HUES64 (cell line): ENCODE measurements at regions not wholly inside any gene's neighbourhood (a gene's known extent, or its start where the extent isn't known, plus 50 kb on each side); places are given as distances from the start of the nearest gene placed in this dataset.

ENCODE experiments used
- H3K27ac ChIP-seq: 2 replicates; pipeline ENCODE4 v1.7.0; 2013; ENCODE audit warnings: low read depth, low read length, inconsistent platforms
- H3K27me3 ChIP-seq: 2 replicates; pipeline ENCODE4 v1.6.1; 2013; ENCODE audit warnings: mild to moderate bottlenecking, low read length; ENCODE audit not compliant: insufficient read depth
- H3K36me3 ChIP-seq: 2 replicates; pipeline ENCODE4 v1.6.1; 2013; ENCODE audit warnings: mild to moderate bottlenecking, low read length; ENCODE audit not compliant: insufficient read depth
- H3K4me1 ChIP-seq: 2 replicates; pipeline ENCODE4 v1.6.1; 2013; ENCODE audit warnings: mild to moderate bottlenecking, low read length, moderate library complexity; ENCODE audit not compliant: insufficient read depth
- H3K4me3 ChIP-seq: 2 replicates; pipeline ENCODE4 v1.5.1; 2013; ENCODE audit warnings: mild to moderate bottlenecking, low read length, moderate library complexity
- H3K9ac ChIP-seq: 2 replicates; pipeline ENCODE4 v1.6.1; 2013; ENCODE audit warnings: mild to moderate bottlenecking, low read depth, low read length
- H3K9me3 ChIP-seq: 2 replicates; pipeline ENCODE4 v1.6.1; 2013; ENCODE audit warnings: low read depth, low read length; ENCODE audit not compliant: insufficient read depth
- WGBS: fragments of 150-250, 120-280 bp; methylation state at CpG from one replicate; pipeline ENCODE4 v1.1.7; 2013; ENCODE audit warnings: missing lambda C conversion rate; 5-methylcytosine and 5-hydroxymethylcytosine counted together

DNA sequence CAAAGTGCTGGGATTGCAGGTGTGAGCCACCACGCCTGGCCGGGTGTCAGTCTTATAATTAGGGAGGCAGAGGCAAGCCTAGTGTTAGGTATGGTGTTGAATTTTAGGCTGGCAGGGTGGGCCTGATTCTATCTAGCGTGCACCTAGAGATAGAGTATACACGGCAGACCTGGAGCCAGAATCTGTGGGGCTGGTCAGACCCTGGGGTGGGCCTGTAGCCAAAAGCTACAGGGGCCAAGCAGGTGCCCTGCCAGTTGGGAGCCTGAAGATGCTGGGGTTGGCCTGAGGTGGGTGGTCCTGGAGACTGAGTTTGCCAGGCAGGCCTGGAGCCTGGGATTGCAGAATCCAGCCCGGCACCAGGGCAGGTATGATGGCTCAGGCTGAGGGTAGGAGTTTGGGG, 1580.3 kb downstream of the ARAP2 start:
- Histone ChIP-seq H3K4me1 (no peaks in the 10 kb centered on the region), H3K27me3 (no peaks in the 10 kb centered on the region), H3K4me3 (no peak overlapping the region), H3K9me3 (no peaks in the 10 kb centered on the region), H3K27ac (no peak overlapping the region), H3K9ac (no peak overlapping the region), H3K36me3 (no peaks in the 10 kb centered on the region)
- WGBS = 95% methylated on average over 5 of the region's 5 CpGs

GRCh38 chr4:34676400-34676799, 1567.9 kb downstream of the ARAP2 start:
- Histone ChIP-seq H3K9ac (no peak overlapping the region), H3K4me1 (peaks cover 8% of the 10 kb centered on the region; the same call in 1 of the 2 replicates), H3K27ac (no peak overlapping the region), H3K36me3 (no peaks in the 10 kb centered on the region), H3K4me3 (no peak overlapping the region), H3K9me3 (no peaks in the 10 kb centered on the region), H3K27me3 (no peaks in the 10 kb centered on the region)
- WGBS = 60% methylated on average over 1 of the region's 1 CpG

DNA sequence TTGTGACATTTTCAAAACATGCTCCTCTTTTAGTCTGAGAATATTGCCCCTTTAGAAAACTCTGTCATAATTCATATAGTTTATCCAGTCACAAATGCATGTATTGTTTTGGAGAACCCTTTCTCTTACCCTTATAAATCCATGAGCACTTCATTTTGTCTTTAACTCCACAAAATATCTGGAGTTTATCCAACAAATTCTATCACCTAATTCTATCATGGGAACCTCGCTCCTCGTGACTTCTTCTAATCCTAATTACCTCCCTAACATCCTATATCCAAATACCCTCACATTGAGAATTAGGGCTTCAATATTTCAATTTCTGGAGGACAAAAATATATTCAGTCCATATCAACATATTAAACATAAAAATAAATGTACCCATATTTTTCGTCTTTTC, 1565.9 kb downstream of the ARAP2 start:
- no peaks in the 10 kb centered on the region for H3K36me3 ChIP-seq
- no peak overlapping the region for H3K9ac ChIP-seq
- 94% methylated on average over 2 of the region's 3 CpGs for WGBS

GRCh38 chr4:34679228-34679627, 1565.1 kb downstream of the ARAP2 start:
- WGBS = 97% methylated on average over 7 of the region's 7 CpGs
- H3K4me1 ChIP-seq = peaks cover 8% of the 10 kb centered on the region; the same call in 1 of the 2 replicates
- H3K9me3 ChIP-seq = no peaks in the 10 kb centered on the region
- no peaks in the 10 kb centered on the region for H3K27me3 ChIP-seq
- H3K4me3 ChIP-seq = no peak overlapping the region
- no peak overlapping the region for H3K27ac ChIP-seq
- H3K9ac ChIP-seq = no peak overlapping the region
- no peaks in the 10 kb centered on the region for H3K36me3 ChIP-seq

More for the DNA sequence above, 1565.9 kb downstream of the ARAP2 start:
- Histone ChIP-seq H3K27me3 (no peaks in the 10 kb centered on the region), H3K27ac (no peak overlapping the region), H3K4me3 (no peak overlapping the region), H3K9me3 (no peaks in the 10 kb centered on the region), H3K4me1 (peaks cover 8% of the 10 kb centered on the region; the same call in 1 of the 2 replicates)

DNA sequence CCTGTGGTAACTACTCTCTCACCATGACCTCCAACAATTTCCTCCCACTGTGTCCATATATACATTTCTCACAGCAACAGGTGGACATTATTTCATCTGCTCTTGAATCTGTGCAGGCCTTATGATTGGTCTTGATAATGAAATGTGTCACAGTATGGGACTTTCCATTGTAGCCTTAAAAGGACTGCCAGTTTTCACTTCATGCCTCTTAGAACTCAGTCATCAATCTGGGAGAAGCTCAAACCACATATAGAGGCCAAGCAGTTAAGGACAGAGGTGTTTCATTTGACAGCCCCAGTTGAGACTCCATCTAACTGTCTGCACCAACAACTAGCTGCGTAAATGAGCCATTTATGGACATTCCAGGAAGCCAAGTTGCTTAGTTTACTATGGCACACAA, 1534.8 kb downstream of the ARAP2 start:
- WGBS = 91% methylated on average over 1 of the region's 1 CpG
- H3K27ac ChIP-seq = no peak overlapping the region
- no peak overlapping the region for H3K9ac ChIP-seq
- H3K36me3 ChIP-seq = no peaks in the 10 kb centered on the region
- no peak overlapping the region for H3K4me3 ChIP-seq
- H3K27me3 ChIP-seq = no peaks in the 10 kb centered on the region
- H3K9me3 ChIP-seq = peaks cover 20% of the 10 kb centered on the region; the same call in 1 of the 2 replicates
- no peaks in the 10 kb centered on the region for H3K4me1 ChIP-seq

GRCh38 chr4:34718576-34719245, 1525.6 kb downstream of the ARAP2 start:
- Histone ChIP-seq H3K9ac (no peak overlapping the region), H3K4me3 (no peak overlapping the region), H3K9me3 (no peaks in the 10 kb centered on the region), H3K27ac (no peak overlapping the region), H3K4me1 (no peaks in the 10 kb centered on the region), H3K36me3 (no peaks in the 10 kb centered on the region), H3K27me3 (no peaks in the 10 kb centered on the region)
- WGBS = 96% methylated on average over 5 of the region's 5 CpGs

DNA sequence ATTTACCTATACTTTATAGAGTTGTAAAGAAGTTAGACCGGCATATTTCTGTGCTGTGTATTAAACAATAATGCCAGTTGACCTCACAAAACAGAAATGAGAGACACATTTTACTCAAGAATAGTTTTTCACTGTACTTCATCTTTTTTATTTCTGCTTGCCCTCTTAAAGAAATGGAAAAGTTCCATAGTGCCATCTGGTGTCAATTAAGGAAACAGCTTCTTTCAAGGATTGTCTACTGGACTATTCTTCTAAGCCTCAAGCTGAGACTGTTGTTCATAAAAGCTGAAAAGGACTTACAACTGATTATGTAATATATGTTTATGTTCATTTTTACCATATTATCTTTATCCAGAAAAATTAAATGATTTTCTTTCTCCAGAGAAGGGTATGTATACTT, 1523.7 kb downstream of the ARAP2 start:
- Histone ChIP-seq H3K27me3 (no peaks in the 10 kb centered on the region), H3K36me3 (no peaks in the 10 kb centered on the region), H3K9ac (no peak overlapping the region), H3K4me1 (no peaks in the 10 kb centered on the region), H3K9me3 (no peaks in the 10 kb centered on the region), H3K4me3 (no peak overlapping the region), H3K27ac (no peak overlapping the region)
- no CpG with 5 or more reads among the region's 1 CpG for WGBS

GRCh38 chr4:34721835-34722234, 1522.5 kb downstream of the ARAP2 start:
- no peaks in the 10 kb centered on the region for H3K9me3 ChIP-seq
- no peak overlapping the region for H3K4me3 ChIP-seq
- no peak overlapping the region for H3K9ac ChIP-seq
- WGBS = 100% methylated on average over 1 of the region's 1 CpG
- H3K27me3 ChIP-seq = no peaks in the 10 kb centered on the region
- no peaks in the 10 kb centered on the region for H3K36me3 ChIP-seq
- no peaks in the 10 kb centered on the region for H3K4me1 ChIP-seq
- H3K27ac ChIP-seq = no peak overlapping the region

DNA sequence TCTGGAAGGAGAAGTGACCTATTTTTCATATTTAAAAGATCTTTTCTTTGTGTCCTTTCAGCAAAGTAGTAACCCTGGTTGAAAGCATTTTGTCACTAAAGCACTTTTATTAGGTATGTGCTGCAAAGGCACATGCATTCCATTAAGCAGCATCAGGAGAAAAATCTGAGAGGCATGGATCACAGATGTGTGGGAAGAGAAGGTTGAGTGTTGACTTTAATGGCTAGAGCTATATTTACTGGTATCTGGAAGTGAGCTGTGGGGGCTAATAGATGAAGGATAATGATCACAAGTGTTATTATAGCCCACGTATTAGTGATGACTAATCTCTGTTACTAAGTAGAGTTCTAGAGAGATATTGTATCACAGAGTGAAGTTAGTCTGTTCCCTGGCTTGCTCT, 1520.7 kb downstream of the ARAP2 start:
- Histone ChIP-seq H3K9ac (no peak overlapping the region), H3K4me3 (no peak overlapping the region), H3K4me1 (no peaks in the 10 kb centered on the region), H3K27me3 (no peaks in the 10 kb centered on the region), H3K36me3 (no peaks in the 10 kb centered on the region), H3K9me3 (no peaks in the 10 kb centered on the region), H3K27ac (no peak overlapping the region)
- 94% methylated on average over 1 of the region's 1 CpG for WGBS

GRCh38 chr4:34724491-34724890, 1519.8 kb downstream of the ARAP2 start:
- Histone ChIP-seq H3K9ac (no peak overlapping the region), H3K27ac (no peak overlapping the region), H3K4me3 (no peak overlapping the region), H3K36me3 (no peaks in the 10 kb centered on the region), H3K27me3 (no peaks in the 10 kb centered on the region), H3K4me1 (no peaks in the 10 kb centered on the region), H3K9me3 (no peaks in the 10 kb centered on the region)
- WGBS = no CpG with 5 or more reads among the region's 1 CpG

GRCh38 chr4:34731070-34731469, 1513.2 kb downstream of the ARAP2 start:
- Histone ChIP-seq H3K9me3 (no peaks in the 10 kb centered on the region), H3K36me3 (no peaks in the 10 kb centered on the region), H3K4me3 (no peak overlapping the region), H3K27me3 (no peaks in the 10 kb centered on the region), H3K4me1 (peaks cover 10% of the 10 kb centered on the region), H3K27ac (no peak overlapping the region), H3K9ac (no peak overlapping the region)
